Activated CD4-positive, alpha-beta T cell treated with anti-CD3 and anti-CD28 coated beads, Interleukin-2, amount 10 ng/mL, durations not matched to agents 7 days and 5 days (primary cell): ENCODE measurements at regions not wholly inside any gene's neighbourhood (a gene's known extent, or its start where the extent isn't known, plus 50 kb on each side); places are given as distances from the start of the nearest gene placed in this dataset.

Experiments used
- CTCF ChIA-PET: fragments of 350-600 bp; sonication (Branson Sonifier 250); formaldehyde crosslinking; loops from one replicate; lab custom pipeline; 2021; ENCODE audit warnings: antibody characterized with exemption; lab: Charles Lee
- POLR2A ChIA-PET: fragments of 350-600 bp; sonication (Branson Sonifier 250); formaldehyde crosslinking; loops from one replicate; lab custom pipeline; 2021; ENCODE audit warnings: antibody characterized with exemption; lab: Charles Lee
- DNase-seq: peaks from one replicate; pipeline ENCODE4 v3.0.0-alpha.2; 2020
- H3K27ac Mint-ChIP-seq: one replicate; pipeline ENCODE4 v1.8.0; 2021; ENCODE audit warnings: mild to moderate bottlenecking, moderate library complexity, mixed read lengths
- H3K27me3 Mint-ChIP-seq: one replicate; pipeline ENCODE4 v1.8.0; 2021; ENCODE audit warnings: mixed read lengths
- H3K36me3 Mint-ChIP-seq: one replicate; pipeline ENCODE4 v1.8.0; 2021; ENCODE audit warnings: low read depth, mixed read lengths
- H3K4me1 Mint-ChIP-seq: one replicate; pipeline ENCODE4 v1.8.0; 2021; ENCODE audit warnings: mixed read lengths
- H3K4me3 Mint-ChIP-seq: one replicate; pipeline ENCODE4 v1.8.0; 2021; ENCODE audit warnings: mild to moderate bottlenecking, moderate library complexity, mixed read lengths
- H3K9me3 Mint-ChIP-seq: one replicate; pipeline ENCODE4 v1.8.0; 2021; ENCODE audit warnings: mixed read lengths

GRCh38 chr2:217735034-217735433 is 267.8 kb downstream of the TNS1 start:
- H3K9me3 Mint-ChIP-seq = no peaks in the 10 kb centered on the region
- H3K36me3 Mint-ChIP-seq = no peaks in the 10 kb centered on the region
- CTCF ChIA-PET = interaction anchor here (0.7 kb wide), 1 partner anchor 9 kb away, joined by 3 read pairs; no protein-coding TSS in a partner anchor
- no peak overlapping the region for H3K27ac Mint-ChIP-seq
- peaks cover 15% of the 10 kb centered on the region for H3K4me1 Mint-ChIP-seq
- POLR2A ChIA-PET = no interaction called here
- H3K27me3 Mint-ChIP-seq = peaks cover 3% of the 10 kb centered on the region
- DNase-seq = no peak
- no peak overlapping the region for H3K4me3 Mint-ChIP-seq

- ChIA-PET CTCF (interaction anchor here (2.0 kb wide), 1 partner anchor 9 kb away, joined by 6 read pairs; no protein-coding TSS in a partner anchor), POLR2A (no interaction called here)
- Mint-ChIP-seq H3K36me3 (no peaks in the 10 kb centered on the region), H3K4me1 (peaks cover 15% of the 10 kb centered on the region), H3K27ac (no peak overlapping the region), H3K4me3 (no peak overlapping the region), H3K27me3 (peaks cover 2% of the 10 kb centered on the region), H3K9me3 (no peaks in the 10 kb centered on the region)
- DNase-seq = no peak
Measured at GRCh38 chr2:217733461-217733860, 269.3 kb downstream of the TNS1 start.

GRCh38 chr2:217732992-217733391 is 269.8 kb downstream of the TNS1 start:
- Mint-ChIP-seq H3K9me3 (no peaks in the 10 kb centered on the region), H3K36me3 (no peaks in the 10 kb centered on the region), H3K27me3 (peaks cover 2% of the 10 kb centered on the region), H3K4me3 (no peak overlapping the region), H3K4me1 (peaks cover 15% of the 10 kb centered on the region), H3K27ac (no peak overlapping the region)
- DNase-seq = no peak
- ChIA-PET CTCF (interaction anchor here (2.0 kb wide), 1 partner anchor 9 kb away, joined by 6 read pairs; no protein-coding TSS in a partner anchor), POLR2A (no interaction called here)

- DNase-seq = no peak
- H3K36me3 Mint-ChIP-seq = no peaks in the 10 kb centered on the region
- no peak overlapping the region for H3K4me3 Mint-ChIP-seq
- POLR2A ChIA-PET = no interaction called here
- CTCF ChIA-PET = no interaction called here
- peaks cover 2% of the 10 kb centered on the region for H3K27me3 Mint-ChIP-seq
- H3K4me1 Mint-ChIP-seq = peaks cover 15% of the 10 kb centered on the region
- H3K27ac Mint-ChIP-seq = no peak overlapping the region
- H3K9me3 Mint-ChIP-seq = no peaks in the 10 kb centered on the region
Measured at GRCh38 chr2:217731805-217732204, 271.0 kb downstream of the TNS1 start.

- ChIA-PET CTCF (interaction anchor here (1.1 kb wide), 1 partner anchor 11 kb away, joined by 3 read pairs; no protein-coding TSS in a partner anchor), POLR2A (no interaction called here)
- DNase-seq = no peak
- peaks cover 2% of the 10 kb centered on the region for H3K27me3 Mint-ChIP-seq
- H3K4me1 Mint-ChIP-seq = peaks cover 3% of the 10 kb centered on the region
- no peak overlapping the region for H3K4me3 Mint-ChIP-seq
- H3K27ac Mint-ChIP-seq = no peak overlapping the region
- H3K36me3 Mint-ChIP-seq = no peaks in the 10 kb centered on the region
- no peaks in the 10 kb centered on the region for H3K9me3 Mint-ChIP-seq
Measured at GRCh38 chr2:217729421-217730053, 273.3 kb downstream of the TNS1 start.

- CTCF ChIA-PET = no interaction called here
- Mint-ChIP-seq H3K9me3 (no peaks in the 10 kb centered on the region), H3K27ac (no peak overlapping the region), H3K4me3 (no peak overlapping the region), H3K36me3 (no peaks in the 10 kb centered on the region), H3K27me3 (peaks cover 2% of the 10 kb centered on the region), H3K4me1 (no peaks in the 10 kb centered on the region)
- DNase-seq = no peak
- POLR2A ChIA-PET = no interaction called here
Measured at GRCh38 chr2:217727801-217728200, 275.0 kb downstream of the TNS1 start.

- Mint-ChIP-seq H3K4me1 (no peaks in the 10 kb centered on the region), H3K27me3 (no peaks in the 10 kb centered on the region), H3K27ac (no peak overlapping the region), H3K36me3 (no peaks in the 10 kb centered on the region), H3K4me3 (no peak overlapping the region), H3K9me3 (no peaks in the 10 kb centered on the region)
- ChIA-PET CTCF (interaction anchor here (1.3 kb wide), 1 partner anchor 10 kb away, joined by 3 read pairs; no protein-coding TSS in a partner anchor), POLR2A (no interaction called here)
- DNase-seq = no peak
Measured at GRCh38 chr2:217725409-217725808, 277.4 kb downstream of the TNS1 start.

- no peak for DNase-seq
- no peaks in the 10 kb centered on the region for H3K36me3 Mint-ChIP-seq
- H3K27ac Mint-ChIP-seq = no peak overlapping the region
- H3K27me3 Mint-ChIP-seq = no peaks in the 10 kb centered on the region
- no peaks in the 10 kb centered on the region for H3K9me3 Mint-ChIP-seq
- ChIA-PET CTCF (interaction anchor here (0.6 to 2.1 kb wide), 4 partner anchors 9 to 995 kb away, joined by 3 to 7 read pairs (median 5); no protein-coding TSS in a partner anchor), POLR2A (no interaction called here)
- H3K4me3 Mint-ChIP-seq = no peak overlapping the region
- no peaks in the 10 kb centered on the region for H3K4me1 Mint-ChIP-seq
Measured at GRCh38 chr2:217724471-217724870, 278.3 kb downstream of the TNS1 start.

GRCh38 chr2:217723981-217724380 is 278.8 kb downstream of the TNS1 start:
- H3K36me3 Mint-ChIP-seq = no peaks in the 10 kb centered on the region
- no peaks in the 10 kb centered on the region for H3K27me3 Mint-ChIP-seq

GRCh38 chr2:217722883-217723472 is 279.8 kb downstream of the TNS1 start:
- Mint-ChIP-seq H3K36me3 (no peaks in the 10 kb centered on the region), H3K4me3 (no peak overlapping the region), H3K4me1 (no peaks in the 10 kb centered on the region), H3K27me3 (peaks cover 3% of the 10 kb centered on the region), H3K27ac (no peak overlapping the region), H3K9me3 (no peaks in the 10 kb centered on the region)
- no peak for DNase-seq
- POLR2A ChIA-PET = no interaction called here
- CTCF ChIA-PET = interaction anchor here (0.7 to 2.1 kb wide), 5 partner anchors 8 to 33 kb away, joined by 3 to 7 read pairs (median 3); no protein-coding TSS in a partner anchor

More at GRCh38 chr2:217723981-217724380, 278.8 kb downstream of the TNS1 start:
- H3K27ac Mint-ChIP-seq = no peak overlapping the region
- no peak for DNase-seq
- H3K9me3 Mint-ChIP-seq = no peaks in the 10 kb centered on the region
- CTCF ChIA-PET = interaction anchor here (0.5 to 2.1 kb wide), 6 partner anchors 9 to 1193 kb away, joined by 3 to 7 read pairs (median 5); no protein-coding TSS in a partner anchor
- no peak overlapping the region for H3K4me3 Mint-ChIP-seq
- POLR2A ChIA-PET = no interaction called here
- H3K4me1 Mint-ChIP-seq = no peaks in the 10 kb centered on the region

- H3K27ac Mint-ChIP-seq = no peak overlapping the region
- CTCF ChIA-PET = interaction anchor here (1.3 kb wide), 1 partner anchor 11 kb away, joined by 3 read pairs; no protein-coding TSS in a partner anchor
- H3K27me3 Mint-ChIP-seq = peaks cover 3% of the 10 kb centered on the region
Measured at GRCh38 chr2:217717646-217718045, 285.1 kb downstream of the TNS1 start.

GRCh38 chr2:217715484-217715883 is 287.3 kb downstream of the TNS1 start:
- no peak for DNase-seq
- H3K27ac Mint-ChIP-seq = no peak overlapping the region
- CTCF ChIA-PET = interaction anchor here (2.2 kb wide), 1 partner anchor 8 kb away, joined by 7 read pairs; no protein-coding TSS in a partner anchor
- no peaks in the 10 kb centered on the region for H3K36me3 Mint-ChIP-seq
- no peak overlapping the region for H3K4me3 Mint-ChIP-seq
- POLR2A ChIA-PET = no interaction called here
- peaks cover 2% of the 10 kb centered on the region for H3K4me1 Mint-ChIP-seq
- H3K27me3 Mint-ChIP-seq = peaks cover 3% of the 10 kb centered on the region
- H3K9me3 Mint-ChIP-seq = no peaks in the 10 kb centered on the region

More at GRCh38 chr2:217717646-217718045, 285.1 kb downstream of the TNS1 start:
- DNase-seq = no peak
- no peaks in the 10 kb centered on the region for H3K36me3 Mint-ChIP-seq
- H3K4me1 Mint-ChIP-seq = peaks cover 2% of the 10 kb centered on the region
- no peak overlapping the region for H3K4me3 Mint-ChIP-seq
- no peaks in the 10 kb centered on the region for H3K9me3 Mint-ChIP-seq
- POLR2A ChIA-PET = no interaction called here

- no peaks in the 10 kb centered on the region for H3K9me3 Mint-ChIP-seq
- no peaks in the 10 kb centered on the region for H3K36me3 Mint-ChIP-seq
- ChIA-PET CTCF (interaction anchor here (2.2 kb wide), 1 partner anchor 9 kb away, joined by 7 read pairs; no protein-coding TSS in a partner anchor), POLR2A (no interaction called here)
- peaks cover 2% of the 10 kb centered on the region for H3K4me1 Mint-ChIP-seq
- H3K4me3 Mint-ChIP-seq = no peak overlapping the region
- peaks cover 3% of the 10 kb centered on the region for H3K27me3 Mint-ChIP-seq
- no peak overlapping the region for H3K27ac Mint-ChIP-seq
- DNase-seq = no peak
Measured at GRCh38 chr2:217714287-217714751, 288.5 kb downstream of the TNS1 start.
